Smooth muscle cell (in vitro differentiated cells): ENCODE measurements at regions not wholly inside any gene's neighbourhood (a gene's known extent, or its start where the extent isn't known, plus 50 kb on each side); places are given as distances from the start of the nearest gene placed in this dataset.

ENCODE experiments used
- DNase-seq: peaks from one replicate; lab custom pipeline; 2025; ENCODE audit not compliant: unreplicated experiment; lab: John Stamatoyannopoulos, UW
- H2AFZ ChIP-seq: fragments of 200-600 bp; sonication (generic); 2 replicates; pipeline ENCODE4 v1.6.0; 2016; ENCODE audit warnings: antibody characterized with exemption, low read depth, mild to moderate bottlenecking
- H3F3A ChIP-seq: fragments of 200-600 bp; sonication (generic); 2 replicates; pipeline ENCODE4 v1.6.0; 2017; ENCODE audit warnings: antibody characterized with exemption, low read depth
- H3K27ac ChIP-seq: fragments of 200-600 bp; sonication (generic); 2 replicates; pipeline ENCODE4 v1.5.1; 2016; ENCODE audit warnings: low read depth, mild to moderate bottlenecking
- H3K27me3 ChIP-seq: fragments of 200-600 bp; sonication (generic); 2 replicates; pipeline ENCODE4 v1.6.1; 2016; ENCODE audit warnings: low read depth, mild to moderate bottlenecking
- H3K36me3 ChIP-seq: fragments of 200-600 bp; sonication (generic); 2 replicates; pipeline ENCODE4 v1.5.1; 2016; ENCODE audit warnings: low read depth
- H3K4me1 ChIP-seq: fragments of 200-600 bp; sonication (generic); 2 replicates; pipeline ENCODE4 v1.5.1; 2016; ENCODE audit warnings: low read depth
- H3K4me2 ChIP-seq: fragments of 200-600 bp; sonication (generic); 2 replicates; pipeline ENCODE4 v1.6.0; 2016; ENCODE audit warnings: mild to moderate bottlenecking
- H3K4me3 ChIP-seq: fragments of 200-600 bp; sonication (generic); 2 replicates; pipeline ENCODE4 v1.5.1; 2016; ENCODE audit warnings: mild to moderate bottlenecking
- H3K79me2 ChIP-seq: fragments of 200-600 bp; sonication (generic); 2 replicates; pipeline ENCODE4 v1.6.0; 2016; ENCODE audit warnings: low read depth, mild to moderate bottlenecking
- H3K9ac ChIP-seq: fragments of 200-600 bp; sonication (generic); 2 replicates; pipeline ENCODE4 v1.6.0; 2016; ENCODE audit warnings: low read depth
- H3K9me3 ChIP-seq: fragments of 200-600 bp; sonication (generic); replicated peaks from 2 replicates; pipeline ENCODE4 v1.5.1; 2016; ENCODE audit warnings: low read depth
- H4K20me1 ChIP-seq: fragments of 200-600 bp; sonication (generic); 2 replicates; pipeline ENCODE4 v1.6.0; 2016; ENCODE audit warnings: low read depth
- CTCF ChIP-seq: fragments of 200-600 bp; sonication (generic); IDR thresholded peaks from 2 replicates; pipeline ENCODE4 v1.5.1; 2017; ENCODE audit warnings: borderline replicate concordance, mild to moderate bottlenecking, antibody characterized with exemption; ENCODE audit not compliant: insufficient read depth, poor library complexity, severe bottlenecking
- WGBS: methylation state at CpG from one replicate; pipeline ENCODE4 v1.1.7; 2016; ENCODE audit warnings: low lambda C conversion rate; 5-methylcytosine and 5-hydroxymethylcytosine counted together

- H3K9me3 ChIP-seq = no peaks in the 10 kb centered on the region
- no peak for TF ChIP-seq CTCF
- no peak overlapping the region for H3K4me3 ChIP-seq
- H3K79me2 ChIP-seq = no peaks in the 10 kb centered on the region
- H3K27ac ChIP-seq = no peak overlapping the region
- DNase-seq = no peak
- H4K20me1 ChIP-seq = no peaks in the 10 kb centered on the region
- 83% methylated on average over 7 of the region's 7 CpGs for WGBS
- no peaks in the 10 kb centered on the region for H3K27me3 ChIP-seq
- H3K4me2 ChIP-seq = no peak overlapping the region
- no peaks in the 10 kb centered on the region for H3K4me1 ChIP-seq
- no peak overlapping the region for H2AFZ ChIP-seq
- no peaks in the 10 kb centered on the region for H3K36me3 ChIP-seq
- H3F3A ChIP-seq = no peaks in the 10 kb centered on the region
- no peak overlapping the region for H3K9ac ChIP-seq
Observed at GRCh38 chr16:79864781-79865391, 264.3 kb upstream of the MAF start.

- Histone ChIP-seq H3K9ac (no peak overlapping the region), H4K20me1 (no peaks in the 10 kb centered on the region), H3K36me3 (no peaks in the 10 kb centered on the region), H3K79me2 (no peaks in the 10 kb centered on the region), H3K4me3 (no peak overlapping the region), H3K27ac (peak overlapping the region; percentile 36), H3K4me2 (peak overlapping the region; percentile 53), H3F3A (no peaks in the 10 kb centered on the region), H3K4me1 (no peaks in the 10 kb centered on the region), H3K9me3 (no peaks in the 10 kb centered on the region), H2AFZ (peak overlapping the region; percentile 81), H3K27me3 (no peaks in the 10 kb centered on the region)
- WGBS = 80% methylated on average over 8 of the region's 8 CpGs
- no peak for TF ChIP-seq CTCF
- DNase-seq = no peak
Observed at GRCh38 chr16:79864032-79864780, 263.7 kb upstream of the MAF start.

- no peaks in the 10 kb centered on the region for H3K79me2 ChIP-seq
- no peaks in the 10 kb centered on the region for H3K36me3 ChIP-seq
- 76% methylated on average over 7 of the region's 7 CpGs for WGBS
- no peaks in the 10 kb centered on the region for H3K4me1 ChIP-seq
- H3K9me3 ChIP-seq = no peaks in the 10 kb centered on the region
- no peak overlapping the region for H3K4me3 ChIP-seq
- H3K27me3 ChIP-seq = no peaks in the 10 kb centered on the region
- TF ChIP-seq CTCF = no peak
- DNase-seq = no peak
- no peak overlapping the region for H3K9ac ChIP-seq
- H2AFZ ChIP-seq = peak overlapping the region; percentile 81
- H3K27ac ChIP-seq = peak overlapping the region; percentile 36
- H3K4me2 ChIP-seq = peak overlapping the region; percentile 53
- H4K20me1 ChIP-seq = no peaks in the 10 kb centered on the region
- H3F3A ChIP-seq = no peaks in the 10 kb centered on the region
Observed at GRCh38 chr16:79863128-79864031, 262.8 kb upstream of the MAF start.
